HepG2 (cell line): ENCODE measurements at regions not wholly inside any gene's neighbourhood (a gene's known extent, or its start where the extent isn't known, plus 50 kb on each side); places are given as distances from the start of the nearest gene placed in this dataset.

Source experiments
- AHR ChIP-seq: IDR thresholded peaks from 2 replicates; pipeline ENCODE4 v1.6.1; 2018; ENCODE audit warnings: missing genetic modification reagents, missing compliant biosample characterization
- BATF2 ChIP-seq: sonication (generic); formaldehyde crosslinking; IDR thresholded peaks from 2 replicates; pipeline ENCODE4 v1.8.0; 2022; ENCODE audit warnings: mild to moderate bottlenecking, missing genetic modification reagents, moderate library complexity
- CCAR2 ChIP-seq: fragments of 200-400 bp; formaldehyde crosslinking; optimal IDR thresholded peaks from 2 replicates; pipeline ENCODE3; 2018; ENCODE audit warnings: low read depth, mild to moderate bottlenecking, low read length, moderate library complexity
- CEBPG ChIP-seq: IDR thresholded peaks from 2 replicates; pipeline ENCODE4 v1.6.1; 2016
- CTCF ChIP-seq: sonication (generic); formaldehyde crosslinking; IDR thresholded peaks from 2 replicates; pipeline ENCODE4 v1.5.0; 2020; ENCODE audit warnings: mild to moderate bottlenecking, missing genetic modification reagents, moderate library complexity
- GATAD2A ChIP-seq: IDR thresholded peaks from 2 replicates; pipeline ENCODE4 v1.6.1; 2016
- MED1 ChIP-seq: sonication (generic); formaldehyde crosslinking; IDR thresholded peaks from 2 replicates; pipeline ENCODE4 v1.4.0; 2020; ENCODE audit warnings: missing genetic modification reagents
- TBX3 ChIP-seq: fragments of 450-650 bp; IDR thresholded peaks from 2 replicates; pipeline ENCODE4 v1.6.1; 2017; ENCODE audit warnings: antibody characterized with exemption, mild to moderate bottlenecking, inconsistent platforms, borderline replicate concordance
- TFE3 ChIP-seq: IDR thresholded peaks from 2 replicates; pipeline ENCODE4 v1.6.1; 2016
- YEATS4 ChIP-seq: sonication (generic); formaldehyde crosslinking; IDR thresholded peaks from 2 replicates; pipeline ENCODE4 v1.4.0; 2020; ENCODE audit warnings: missing genetic modification reagents, borderline replicate concordance
- ZBTB10 ChIP-seq: sonication (generic); formaldehyde crosslinking; IDR thresholded peaks from 2 replicates; pipeline ENCODE4 v1.4.0; 2020; ENCODE audit warnings: missing genetic modification reagents, borderline replicate concordance
- ZBTB25 ChIP-seq: IDR thresholded peaks from 2 replicates; pipeline ENCODE4 v1.6.1; 2018; ENCODE audit warnings: missing genetic modification reagents
- ZBTB38 ChIP-seq: sonication (generic); formaldehyde crosslinking; IDR thresholded peaks from 2 replicates; pipeline ENCODE4 v1.5.1; 2020; ENCODE audit warnings: mild to moderate bottlenecking, missing genetic modification reagents
- ZBTB7A ChIP-seq: sonication (generic); formaldehyde crosslinking; IDR thresholded peaks from 2 replicates; pipeline ENCODE4 v1.8.0; 2022; ENCODE audit warnings: mild to moderate bottlenecking, missing genetic modification reagents
- ZNF383 ChIP-seq: sonication (generic); formaldehyde crosslinking; IDR thresholded peaks from 2 replicates; pipeline ENCODE4 v1.4.0; 2020; ENCODE audit warnings: missing genetic modification reagents, mild to moderate bottlenecking, borderline replicate concordance
- ZNF572 ChIP-seq: sonication (generic); formaldehyde crosslinking; IDR thresholded peaks from 2 replicates; pipeline ENCODE4 v1.5.1; 2020; ENCODE audit warnings: mild to moderate bottlenecking, missing genetic modification reagents
- ZNF615 ChIP-seq: sonication (generic); formaldehyde crosslinking; IDR thresholded peaks from 2 replicates; pipeline ENCODE4 v1.5.0; 2020; ENCODE audit warnings: mild to moderate bottlenecking, missing genetic modification reagents, borderline replicate concordance
- ZNF616 ChIP-seq: sonication (generic); formaldehyde crosslinking; IDR thresholded peaks from 2 replicates; pipeline ENCODE4 v1.5.0; 2020; ENCODE audit warnings: low read depth, mild to moderate bottlenecking, missing genetic modification reagents
- ZNF639 ChIP-seq: conservative IDR thresholded peaks from 2 replicates; pipeline ENCODE4 v1.6.1; 2018; ENCODE audit warnings: missing genetic modification reagents
- ZNF737 ChIP-seq: sonication (generic); formaldehyde crosslinking; IDR thresholded peaks from 2 replicates; pipeline ENCODE4 v1.5.0; 2020; ENCODE audit warnings: missing genetic modification reagents, mild to moderate bottlenecking, borderline replicate concordance

GRCh38 chr4:24137671-24138601, 248.1 kb upstream of the PPARGC1A start (continued):
- peak; percentile 62; the same call in 1 of the 2 replicates for TF ChIP-seq TFE3 (CRISPR knock-in tag)
- no peak for TF ChIP-seq ZNF383 (CRISPR knock-in tag)
- peak; percentile 32; the same call in 1 of the 2 replicates for TF ChIP-seq YEATS4 (CRISPR knock-in tag)
- peak; percentile 21; the same call in 1 of the 2 replicates for TF ChIP-seq CEBPG (CRISPR knock-in tag)
- TF ChIP-seq ZNF615 (CRISPR knock-in tag), result no peak
- TF ChIP-seq ZNF737 (CRISPR knock-in tag), result no peak
- peak; percentile 96 for TF ChIP-seq ZBTB10
- peak; percentile 35 for TF ChIP-seq GATAD2A (CRISPR knock-in tag)
- TF ChIP-seq ZBTB7A (CRISPR knock-in tag), result no peak
- TF ChIP-seq ZNF616 (CRISPR knock-in tag), result no peak
- no peak for TF ChIP-seq AHR (CRISPR knock-in tag)
- TF ChIP-seq BATF2 (CRISPR knock-in tag), result no peak
- TF ChIP-seq MED1, result peak; percentile 24; the same call in 1 of the 2 replicates
- TF ChIP-seq ZNF572, result no peak
- no peak for TF ChIP-seq TBX3
- no peak for TF ChIP-seq ZBTB38 (CRISPR knock-in tag)
- TF ChIP-seq ZBTB25 (CRISPR knock-in tag), result no peak
- no peak for TF ChIP-seq CTCF (CRISPR knock-in tag)
- TF ChIP-seq ZNF639 (CRISPR knock-in tag), result no peak
- TF ChIP-seq CCAR2, result no peak
